Trophoblast cell (in vitro differentiated cells and primary cell): ENCODE measurements at regions not wholly inside any gene's neighbourhood (a gene's known extent, or its start where the extent isn't known, plus 50 kb on each side); places are given as distances from the start of the nearest gene placed in this dataset.

Source experiments
- DNase-seq, 2 donors: peaks; one replicate each; pipeline ENCODE4 v3.0.0-alpha.2; 2016
- H2AFZ ChIP-seq: 2 replicates; pipeline ENCODE4 v1.6.1; 2013; ENCODE audit warnings: low read length, moderate library complexity, mild to moderate bottlenecking; ENCODE audit not compliant: insufficient read depth, poor library complexity
- H2AK5ac ChIP-seq: 2 replicates; pipeline ENCODE4 v1.6.1; 2013; ENCODE audit warnings: mild to moderate bottlenecking, low read length
- H2BK120ac ChIP-seq: 2 replicates; pipeline ENCODE4 v1.6.1; 2013; ENCODE audit warnings: low read length, mild to moderate bottlenecking, moderate library complexity; ENCODE audit not compliant: insufficient read depth, poor library complexity
- H2BK12ac ChIP-seq: 2 replicates; pipeline ENCODE4 v1.6.1; 2013; ENCODE audit warnings: mild to moderate bottlenecking, low read length, moderate library complexity
- H2BK5ac ChIP-seq: 2 replicates; pipeline ENCODE4 v1.6.1; 2013; ENCODE audit warnings: low read length, low read depth, moderate library complexity, mild to moderate bottlenecking; ENCODE audit not compliant: poor library complexity
- H3K14ac ChIP-seq: 2 replicates; pipeline ENCODE4 v1.6.1; 2013; ENCODE audit warnings: mild to moderate bottlenecking, low read length
- H3K18ac ChIP-seq: 2 replicates; pipeline ENCODE4 v1.6.1; 2013; ENCODE audit warnings: mild to moderate bottlenecking, low read length
- H3K23ac ChIP-seq: 2 replicates; pipeline ENCODE4 v1.6.1; 2013; ENCODE audit warnings: low read length
- H3K27ac ChIP-seq: 2 replicates; pipeline ENCODE4 v1.5.1; 2013; ENCODE audit warnings: low read depth, mild to moderate bottlenecking, inconsistent platforms, low read length, moderate library complexity
- H3K27me3 ChIP-seq: 2 replicates; pipeline ENCODE4 v1.6.1; 2013; ENCODE audit warnings: inconsistent platforms, mild to moderate bottlenecking, low read length, moderate library complexity; ENCODE audit not compliant: insufficient read depth
- H3K36me3 ChIP-seq, 2 experiments: 1 replicate in 1 of 2; 2 replicates in 1 of 2; pipeline ENCODE4 v1.6.1; 2013; ENCODE audit warnings: low read length in 2 of 2, mild to moderate bottlenecking in 2 of 2, moderate library complexity in 1 of 2; ENCODE audit not compliant: insufficient read depth in 2 of 2, control insufficient read depth in 1 of 2
- H3K4ac ChIP-seq: 2 replicates; pipeline ENCODE4 v1.6.1; 2013; ENCODE audit warnings: low read depth, mild to moderate bottlenecking, low read length, moderate library complexity
- H3K4me1 ChIP-seq, 2 experiments: 1 replicate in 1 of 2; 2 replicates in 1 of 2; pipeline ENCODE4 v1.6.1; 2013; ENCODE audit warnings: low read length in 2 of 2, mild to moderate bottlenecking in 2 of 2, moderate library complexity in 1 of 2; ENCODE audit not compliant: insufficient read depth in 2 of 2, control insufficient read depth in 1 of 2
- H3K4me2 ChIP-seq: 2 replicates; pipeline ENCODE4 v1.6.1; 2013; ENCODE audit warnings: inconsistent platforms, mild to moderate bottlenecking, low read length, moderate library complexity
- H3K4me3 ChIP-seq: 2 replicates; pipeline ENCODE4 v1.5.1; 2013; ENCODE audit warnings: mild to moderate bottlenecking, low read depth, low read length, inconsistent platforms
- H3K79me1 ChIP-seq: one replicate; pipeline ENCODE4 v1.6.1; 2013; ENCODE audit warnings: low read length
- H3K79me2 ChIP-seq: 2 replicates; pipeline ENCODE4 v1.6.1; 2013; ENCODE audit warnings: low read length, mild to moderate bottlenecking; ENCODE audit not compliant: control insufficient read depth, insufficient read depth, poor library complexity
- H3K9ac ChIP-seq: 2 replicates; pipeline ENCODE4 v1.6.1; 2013; ENCODE audit warnings: mild to moderate bottlenecking, low read length
- H3K9me3 ChIP-seq: 2 replicates; pipeline ENCODE4 v1.6.1; 2013; ENCODE audit warnings: low read depth, mild to moderate bottlenecking, control low read depth, inconsistent platforms, low read length; ENCODE audit not compliant: insufficient read depth
- H4K12ac ChIP-seq: 2 replicates; pipeline ENCODE4 v1.6.1; 2013; ENCODE audit warnings: low read depth, mild to moderate bottlenecking, low read length, moderate library complexity
- H4K8ac ChIP-seq: 2 replicates; pipeline ENCODE4 v1.6.1; 2013; ENCODE audit warnings: low read depth, mild to moderate bottlenecking, low read length, moderate library complexity
- H4K91ac ChIP-seq: one replicate; pipeline ENCODE4 v1.6.1; 2013; ENCODE audit warnings: low read depth, mild to moderate bottlenecking, low read length, moderate library complexity
- WGBS: extraction: QIAGEN DNeasy Blood & Tissue Kit; methylation state at CpG from one replicate; pipeline ENCODE4 v1.1.7; 2013; ENCODE audit warnings: missing lambda C conversion rate; ENCODE audit not compliant: insufficient read length, insufficient coverage; ENCODE audit errors: extremely low coverage; 5-methylcytosine and 5-hydroxymethylcytosine counted together

- H3K79me2 ChIP-seq, result no peaks in the 10 kb centered on the region
- H3K27me3 ChIP-seq, result no peaks in the 10 kb centered on the region
- no peak for DNase-seq
- H3K27ac ChIP-seq, result no peak overlapping the region
- H3K4ac ChIP-seq, result no peak overlapping the region
- H2BK120ac ChIP-seq, result no peak overlapping the region
- no peak overlapping the region for H3K18ac ChIP-seq
- no peak overlapping the region for H4K91ac ChIP-seq
- no peak overlapping the region for H3K9ac ChIP-seq
- no peaks in the 10 kb centered on the region for H3K9me3 ChIP-seq
- H4K8ac ChIP-seq, result no peak overlapping the region
- WGBS, result no CpG with 5 or more reads among the region's 2 CpGs
- no peak overlapping the region for H3K14ac ChIP-seq
- H3K23ac ChIP-seq, result no peak overlapping the region
- H3K4me1 ChIP-seq, result no peaks in the 10 kb centered on the region
- no peak overlapping the region for H3K4me2 ChIP-seq
- no peak overlapping the region for H2BK5ac ChIP-seq
- H4K12ac ChIP-seq, result no peak overlapping the region
- no peak overlapping the region for H2BK12ac ChIP-seq
- H3K4me3 ChIP-seq, result no peak overlapping the region
- no peak overlapping the region for H2AK5ac ChIP-seq
- no peaks in the 10 kb centered on the region for H3K36me3 ChIP-seq
- no peak overlapping the region for H2AFZ ChIP-seq
- H3K79me1 ChIP-seq, result no peaks in the 10 kb centered on the region
Observed at GRCh38 chrY:13040232-13040631, 135.6 kb downstream of the DDX3Y start.

GRCh38 chrY:13053501-13053900, 148.8 kb downstream of the DDX3Y start:
- H3K4me2 ChIP-seq, result no peak overlapping the region
- no peaks in the 10 kb centered on the region for H3K79me2 ChIP-seq
- H4K12ac ChIP-seq, result no peak overlapping the region
- H3K79me1 ChIP-seq, result no peaks in the 10 kb centered on the region
- no peak overlapping the region for H3K14ac ChIP-seq
- no peak overlapping the region for H2BK120ac ChIP-seq
- DNase-seq, result no peak
- no peak overlapping the region for H3K9ac ChIP-seq
- no peak overlapping the region for H3K23ac ChIP-seq
- H3K9me3 ChIP-seq, result no peaks in the 10 kb centered on the region
- H3K4ac ChIP-seq, result no peak overlapping the region
- H2AFZ ChIP-seq, result no peak overlapping the region
- no peak overlapping the region for H4K91ac ChIP-seq
- no peaks in the 10 kb centered on the region for H3K27me3 ChIP-seq
- H2BK12ac ChIP-seq, result no peak overlapping the region
- H2AK5ac ChIP-seq, result no peak overlapping the region
- no peaks in the 10 kb centered on the region for H3K36me3 ChIP-seq
- no peak overlapping the region for H3K27ac ChIP-seq
- no peak overlapping the region for H4K8ac ChIP-seq
- no peak overlapping the region for H2BK5ac ChIP-seq
- no peak overlapping the region for H3K18ac ChIP-seq
- no peaks in the 10 kb centered on the region for H3K4me1 ChIP-seq
- H3K4me3 ChIP-seq, result no peak overlapping the region

GRCh38 chrY:13066372-13066771, 161.7 kb downstream of the DDX3Y start:
- Histone ChIP-seq H4K91ac (no peak overlapping the region), H2BK12ac (no peak overlapping the region), H2AK5ac (no peak overlapping the region), H3K23ac (no peak overlapping the region), H3K27ac (no peak overlapping the region), H3K9ac (no peak overlapping the region), H3K79me1 (no peaks in the 10 kb centered on the region), H3K18ac (no peak overlapping the region), H2BK5ac (no peak overlapping the region), H4K8ac (no peak overlapping the region), H3K4ac (no peak overlapping the region), H3K27me3 (no peaks in the 10 kb centered on the region), H3K36me3 (no peaks in the 10 kb centered on the region), H4K12ac (no peak overlapping the region), H2BK120ac (no peak overlapping the region), H3K14ac (no peak overlapping the region), H3K4me1 (no peaks in the 10 kb centered on the region), H3K4me3 (no peak overlapping the region), H3K4me2 (no peak overlapping the region), H3K79me2 (no peaks in the 10 kb centered on the region), H3K9me3 (no peaks in the 10 kb centered on the region), H2AFZ (no peak overlapping the region)
- no peak for DNase-seq

- Histone ChIP-seq H3K27ac (peak overlapping the region; percentile 34), H2AK5ac (no peak overlapping the region), H2BK12ac (no peak overlapping the region), H3K9me3 (peaks cover 2% of the 10 kb centered on the region), H4K12ac (no peak overlapping the region), H2BK120ac (no peak overlapping the region), H4K8ac (no peak overlapping the region), H3K23ac (no peak overlapping the region), H3K4me3 (no peak overlapping the region), H2BK5ac (no peak overlapping the region), H3K9ac (no peak overlapping the region), H3K14ac (no peak overlapping the region), H3K4me1 (no peaks in the 10 kb centered on the region), H3K79me2 (no peaks in the 10 kb centered on the region), H2AFZ (no peak overlapping the region), H3K4ac (no peak overlapping the region), H3K18ac (no peak overlapping the region), H3K4me2 (no peak overlapping the region), H3K27me3 (no peaks in the 10 kb centered on the region), H3K36me3 (no peaks in the 10 kb centered on the region), H3K79me1 (no peaks in the 10 kb centered on the region), H4K91ac (no peak overlapping the region)
- no peak for DNase-seq
- no CpG with 5 or more reads among the region's 3 CpGs for WGBS
Observed at GRCh38 chrY:13068696-13069095, 164.0 kb downstream of the DDX3Y start.

GRCh38 chrY:13069111-13069510, 164.4 kb downstream of the DDX3Y start:
- Histone ChIP-seq H2BK12ac (no peak overlapping the region), H3K4me3 (no peak overlapping the region), H4K91ac (no peak overlapping the region), H3K4ac (no peak overlapping the region), H4K8ac (no peak overlapping the region), H3K36me3 (no peaks in the 10 kb centered on the region), H3K9ac (no peak overlapping the region), H3K18ac (no peak overlapping the region), H3K23ac (no peak overlapping the region), H2BK5ac (no peak overlapping the region), H4K12ac (no peak overlapping the region), H2AK5ac (no peak overlapping the region), H3K4me1 (no peaks in the 10 kb centered on the region), H3K27me3 (no peaks in the 10 kb centered on the region), H3K9me3 (peaks cover 2% of the 10 kb centered on the region), H3K14ac (no peak overlapping the region), H2BK120ac (no peak overlapping the region), H3K27ac (peak overlapping the region; percentile 34), H2AFZ (no peak overlapping the region), H3K79me1 (no peaks in the 10 kb centered on the region), H3K79me2 (no peaks in the 10 kb centered on the region), H3K4me2 (no peak overlapping the region)
- no peak for DNase-seq
